ENCODE measurements at regions not wholly inside any gene's neighbourhood (a gene's known extent, or its start where the extent isn't known, plus 50 kb on each side); places are given as distances from the start of the nearest gene placed in this dataset.

DNA sequence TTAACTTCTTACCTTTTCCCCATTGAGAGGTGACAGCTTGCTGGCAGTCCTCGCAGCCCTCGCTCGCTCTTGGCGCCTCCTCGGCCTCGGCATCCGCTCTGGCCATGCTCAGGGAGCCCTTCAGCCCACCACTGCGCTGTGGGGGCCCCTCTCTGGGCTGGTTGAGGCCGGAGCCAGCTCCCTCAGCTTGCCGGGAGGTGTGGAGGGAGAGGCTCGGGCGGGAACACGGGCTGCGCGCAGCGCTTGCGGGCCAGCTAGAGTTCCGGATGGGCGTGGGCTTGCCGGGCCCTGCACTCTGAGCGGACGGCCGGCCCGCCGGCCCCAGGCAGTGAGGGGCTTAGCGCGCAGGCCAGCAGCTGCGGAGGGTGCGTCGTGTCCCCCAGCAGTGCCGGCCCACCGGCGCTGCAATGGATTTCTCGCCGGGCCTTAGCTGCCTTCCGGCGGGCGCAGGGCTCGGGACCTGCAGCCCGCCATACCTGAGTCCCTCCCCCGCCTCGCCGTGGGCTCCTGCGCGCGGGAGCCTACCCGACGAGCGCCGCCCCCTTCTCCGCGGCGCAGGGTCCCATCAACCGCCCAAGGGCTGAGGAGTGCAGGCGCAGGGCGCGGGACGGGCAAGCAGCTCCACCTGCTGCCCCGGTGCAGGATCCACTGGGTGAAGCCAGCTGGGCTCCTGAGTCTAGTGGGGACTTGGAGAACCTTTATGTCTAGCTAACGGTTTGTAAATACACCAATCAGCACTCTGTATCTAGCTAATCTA lies 335.0 kb downstream of the CBLN2 start:
- Mint-ChIP-seq H3K36me3 (no peaks in the 10 kb centered on the region), H3K27me3 (ENCODE audit: insufficient read depth, low read depth) (peaks cover 2% of the 10 kb centered on the region), H3K9me3 (peaks cover 6% of the 10 kb centered on the region), H3K4me1 (peaks cover 11% of the 10 kb centered on the region), H3K4me3 (no peak overlapping the region), H3K27ac (no peak overlapping the region)
- no peak overlapping the region for H3K4me3 ChIP-seq
- H3K4me2 ChIP-seq, result no peak overlapping the region
- H4K20me1 ChIP-seq (ENCODE audit: low read depth), result no peaks in the 10 kb centered on the region
- H2AFZ ChIP-seq (replicated peaks), result no peak overlapping the region
- no peaks in the 10 kb centered on the region for H3K36me3 ChIP-seq
- no peaks in the 10 kb centered on the region for H3K27me3 ChIP-seq
- no peak overlapping the region for H3K27ac ChIP-seq
- no peaks in the 10 kb centered on the region for H3F3A ChIP-seq (ENCODE audit: low read depth)
- H3K9me3 ChIP-seq (ENCODE audit: low read depth), result no peaks in the 10 kb centered on the region
- H3K79me2 ChIP-seq (ENCODE audit: low read depth), result no peaks in the 10 kb centered on the region
- no peak overlapping the region for H3K9ac ChIP-seq
- DNase-seq (ENCODE audit: low spot score), result no peak
- no peaks in the 10 kb centered on the region for H3K4me1 ChIP-seq
- TF ChIP-seq, protein P1, sequence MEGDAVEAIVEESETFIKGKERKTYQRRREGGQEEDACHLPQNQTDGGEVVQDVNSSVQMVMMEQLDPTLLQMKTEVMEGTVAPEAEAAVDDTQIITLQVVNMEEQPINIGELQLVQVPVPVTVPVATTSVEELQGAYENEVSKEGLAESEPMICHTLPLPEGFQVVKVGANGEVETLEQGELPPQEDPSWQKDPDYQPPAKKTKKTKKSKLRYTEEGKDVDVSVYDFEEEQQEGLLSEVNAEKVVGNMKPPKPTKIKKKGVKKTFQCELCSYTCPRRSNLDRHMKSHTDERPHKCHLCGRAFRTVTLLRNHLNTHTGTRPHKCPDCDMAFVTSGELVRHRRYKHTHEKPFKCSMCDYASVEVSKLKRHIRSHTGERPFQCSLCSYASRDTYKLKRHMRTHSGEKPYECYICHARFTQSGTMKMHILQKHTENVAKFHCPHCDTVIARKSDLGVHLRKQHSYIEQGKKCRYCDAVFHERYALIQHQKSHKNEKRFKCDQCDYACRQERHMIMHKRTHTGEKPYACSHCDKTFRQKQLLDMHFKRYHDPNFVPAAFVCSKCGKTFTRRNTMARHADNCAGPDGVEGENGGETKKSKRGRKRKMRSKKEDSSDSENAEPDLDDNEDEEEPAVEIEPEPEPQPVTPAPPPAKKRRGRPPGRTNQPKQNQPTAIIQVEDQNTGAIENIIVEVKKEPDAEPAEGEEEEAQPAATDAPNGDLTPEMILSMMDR (IDR thresholded peaks at IDR 0.05), result no peak
- TF ChIP-seq EZH2 (IDR thresholded peaks at IDR 0.05) (no peak), EZH2phosphoT487 (IDR thresholded peaks at IDR 0.05) (no peak)

DNA sequence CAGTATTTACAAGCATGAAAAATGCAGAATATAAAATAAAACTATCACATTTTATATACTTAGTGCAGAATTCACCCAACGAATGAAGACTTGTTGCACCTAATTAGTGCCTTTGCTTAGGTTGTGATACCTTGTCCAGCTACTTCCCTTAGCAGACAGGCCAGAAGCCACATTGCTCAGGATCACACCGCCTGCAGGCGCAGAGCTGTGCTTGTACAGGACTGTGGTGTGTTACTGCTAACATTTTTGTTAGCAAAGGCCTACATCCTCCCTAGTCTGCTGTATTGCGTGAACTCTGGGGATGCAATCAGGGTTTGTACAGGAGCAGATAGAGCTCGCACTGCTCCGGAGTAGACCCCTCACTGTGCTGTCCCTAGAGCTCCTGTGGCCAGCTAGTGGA lies 336.9 kb downstream of the CBLN2 start:
- H3K4me3 ChIP-seq, result no peak overlapping the region
- Mint-ChIP-seq H3K27ac (no peak overlapping the region), H3K4me3 (no peak overlapping the region), H3K27me3 (ENCODE audit: insufficient read depth, low read depth) (peaks cover 2% of the 10 kb centered on the region), H3K4me1 (peaks cover 11% of the 10 kb centered on the region), H3K36me3 (no peaks in the 10 kb centered on the region), H3K9me3 (peaks cover 6% of the 10 kb centered on the region)
- H3K4me1 ChIP-seq, result no peaks in the 10 kb centered on the region
- no peak overlapping the region for H3K4me2 ChIP-seq
- H3K36me3 ChIP-seq, result no peaks in the 10 kb centered on the region
- H3K79me2 ChIP-seq (ENCODE audit: low read depth), result no peaks in the 10 kb centered on the region
- no peak for DNase-seq (ENCODE audit: low spot score)
- H2AFZ ChIP-seq (replicated peaks), result no peak overlapping the region
- H3K9me3 ChIP-seq (ENCODE audit: low read depth), result no peaks in the 10 kb centered on the region
- H4K20me1 ChIP-seq (ENCODE audit: low read depth), result no peaks in the 10 kb centered on the region
- TF ChIP-seq EZH2phosphoT487 (IDR thresholded peaks at IDR 0.05), result no peak
- TF ChIP-seq EZH2 (IDR thresholded peaks at IDR 0.05), result no peak
- TF ChIP-seq, protein P1 (IDR thresholded peaks at IDR 0.05), result no peak
- no peak overlapping the region for H3K9ac ChIP-seq
- H3K27ac ChIP-seq, result no peak overlapping the region
- no peaks in the 10 kb centered on the region for H3F3A ChIP-seq (ENCODE audit: low read depth)
- no peaks in the 10 kb centered on the region for H3K27me3 ChIP-seq

DNA sequence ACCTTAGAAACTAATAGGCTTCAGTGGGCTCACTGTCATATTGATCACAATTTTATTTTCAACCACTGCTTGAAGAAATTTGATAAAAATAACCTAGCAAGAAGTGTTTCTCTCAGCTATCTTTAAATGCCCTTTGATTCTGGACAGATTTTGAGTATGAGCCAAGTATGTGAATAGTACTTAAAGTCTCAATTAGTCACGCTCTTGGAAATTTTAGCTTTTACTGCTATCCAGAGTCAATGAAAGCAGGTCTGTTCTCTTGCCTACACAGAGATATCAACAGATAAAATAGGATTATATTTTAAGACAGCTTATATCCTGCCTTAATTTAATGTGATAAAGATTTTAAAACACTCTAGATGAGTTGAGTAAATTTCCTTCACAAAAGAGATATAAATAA lies 337.3 kb downstream of the CBLN2 start:
- H3K27ac ChIP-seq, result no peak overlapping the region
- H3K9me3 Mint-ChIP-seq, result peaks cover 6% of the 10 kb centered on the region
- H3K4me2 ChIP-seq, result no peak overlapping the region
- H3K4me3 Mint-ChIP-seq, result no peak overlapping the region
- no peak overlapping the region for H3K4me3 ChIP-seq
- H3K9me3 ChIP-seq (ENCODE audit: low read depth), result no peaks in the 10 kb centered on the region
- no peaks in the 10 kb centered on the region for H4K20me1 ChIP-seq (ENCODE audit: low read depth)
- H3K9ac ChIP-seq, result no peak overlapping the region
- no peaks in the 10 kb centered on the region for H3K79me2 ChIP-seq (ENCODE audit: low read depth)
- H3K36me3 Mint-ChIP-seq, result no peaks in the 10 kb centered on the region
- no peak for DNase-seq (ENCODE audit: low spot score)
- H3K4me1 ChIP-seq, result no peaks in the 10 kb centered on the region
- no peak overlapping the region for H2AFZ ChIP-seq (replicated peaks)
- no peak overlapping the region for H3K27ac Mint-ChIP-seq
- peaks cover 11% of the 10 kb centered on the region for H3K4me1 Mint-ChIP-seq
- peaks cover 2% of the 10 kb centered on the region for H3K27me3 Mint-ChIP-seq (ENCODE audit: insufficient read depth, low read depth)
- no peaks in the 10 kb centered on the region for H3F3A ChIP-seq (ENCODE audit: low read depth)
- no peaks in the 10 kb centered on the region for H3K27me3 ChIP-seq
- TF ChIP-seq EZH2phosphoT487 (IDR thresholded peaks at IDR 0.05) (no peak), EZH2 (IDR thresholded peaks at IDR 0.05) (no peak)
- TF ChIP-seq, protein P1 (IDR thresholded peaks at IDR 0.05), result no peak
- no peaks in the 10 kb centered on the region for H3K36me3 ChIP-seq
